BLaER1 (cell line): ENCODE measurements at regions not wholly inside any gene's neighbourhood (a gene's known extent, or its start where the extent isn't known, plus 50 kb on each side); places are given as distances from the start of the nearest gene placed in this dataset.

Experiments used
- H3K27ac ChIP-seq: shearing (Covaris generic); formaldehyde crosslinking; 2 replicates; pipeline ENCODE4 v1.8.1; 2022
- H3K27me3 ChIP-seq: shearing (Covaris generic); formaldehyde crosslinking; 2 replicates; pipeline ENCODE4 v1.8.1; 2022
- H3K36me3 ChIP-seq: shearing (Covaris generic); formaldehyde crosslinking; 2 replicates; pipeline ENCODE4 v1.8.1; 2022
- H3K4me1 ChIP-seq: shearing (Covaris generic); formaldehyde crosslinking; 2 replicates; pipeline ENCODE4 v1.8.1; 2022
- H3K4me2 ChIP-seq: shearing (Covaris generic); formaldehyde crosslinking; 2 replicates; pipeline ENCODE4 v1.8.1; 2022
- H3K4me3 ChIP-seq: shearing (Covaris generic); formaldehyde crosslinking; 2 replicates; pipeline ENCODE4 v1.8.1; 2022
- H3K9ac ChIP-seq: shearing (Covaris generic); formaldehyde crosslinking; 2 replicates; pipeline ENCODE4 v1.8.1; 2022
- H3K9me3 ChIP-seq: shearing (Covaris generic); formaldehyde crosslinking; 2 replicates; pipeline ENCODE4 v1.8.1; 2022
- H4K20me1 ChIP-seq: shearing (Covaris generic); formaldehyde crosslinking; 2 replicates; pipeline ENCODE4 v1.8.1; 2022
- Cebpa-rat ChIP-seq: shearing (Covaris generic); IDR thresholded peaks from 2 replicates; pipeline ENCODE4 v1.8.1; 2022

DNA sequence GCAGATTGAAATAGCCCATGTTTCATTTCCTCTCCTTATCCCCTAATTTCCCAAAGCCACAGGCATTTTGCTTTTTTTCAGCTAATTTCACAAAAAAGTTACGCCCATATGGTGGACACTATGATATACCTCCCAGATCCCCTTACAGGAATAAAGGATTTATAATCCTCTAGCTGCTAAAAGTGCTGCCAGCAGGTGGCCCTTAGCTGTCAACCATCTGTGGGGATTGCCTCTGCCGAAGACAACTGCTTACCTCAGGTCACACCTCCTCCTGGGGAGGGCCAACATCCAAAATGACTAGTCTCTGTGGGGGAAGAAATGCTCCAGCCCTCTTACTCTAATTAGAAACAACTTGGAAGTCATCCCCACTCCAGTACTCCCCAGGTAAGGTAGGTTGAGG lies 61.0 kb upstream of the EPB41L3 start:
- H3K4me2 ChIP-seq = no peak overlapping the region
- H3K9me3 ChIP-seq = no peaks in the 10 kb centered on the region
- H3K4me3 ChIP-seq = no peak overlapping the region
- H4K20me1 ChIP-seq = no peaks in the 10 kb centered on the region
- H3K27me3 ChIP-seq = no peaks in the 10 kb centered on the region
- no peak for TF ChIP-seq Cebpa-rat
- no peak overlapping the region for H3K9ac ChIP-seq
- H3K36me3 ChIP-seq = no peaks in the 10 kb centered on the region
- no peak overlapping the region for H3K27ac ChIP-seq
- H3K4me1 ChIP-seq = peaks cover 7% of the 10 kb centered on the region; the same call in 1 of the 2 replicates

GRCh38 chr18:5603153-5603552 lies 59.4 kb upstream of the EPB41L3 start:
- Histone ChIP-seq H3K36me3 (no peaks in the 10 kb centered on the region), H3K9me3 (no peaks in the 10 kb centered on the region), H3K4me3 (no peak overlapping the region), H3K27ac (no peak overlapping the region), H3K4me2 (no peak overlapping the region), H3K27me3 (no peaks in the 10 kb centered on the region), H4K20me1 (no peaks in the 10 kb centered on the region), H3K4me1 (peaks cover 3% of the 10 kb centered on the region; the same call in 1 of the 2 replicates), H3K9ac (no peak overlapping the region)
- TF ChIP-seq Cebpa-rat = no peak

DNA sequence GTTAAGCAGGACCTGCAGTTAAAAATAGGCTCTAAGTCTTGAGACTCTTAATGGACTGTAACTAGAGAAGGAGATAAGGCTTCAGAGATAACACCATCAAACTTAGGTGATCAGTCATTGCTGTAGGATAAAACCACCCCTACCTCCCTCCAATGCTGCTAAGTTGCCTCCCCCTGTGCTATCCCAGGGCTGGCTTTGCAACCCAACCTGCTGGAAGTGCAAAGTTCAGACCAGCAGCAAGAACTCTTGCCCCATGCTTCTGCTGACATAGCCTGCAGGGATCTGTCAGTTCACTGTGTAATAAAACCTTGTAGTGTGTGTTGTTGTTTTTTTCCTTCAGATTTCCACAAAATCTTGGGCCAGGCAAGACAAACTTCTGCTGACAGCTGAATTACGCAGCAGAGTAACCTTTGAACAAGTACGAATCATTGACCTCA lies 57.4 kb upstream of the EPB41L3 start:
- Histone ChIP-seq H3K27me3 (no peaks in the 10 kb centered on the region), H3K4me2 (no peak overlapping the region), H3K9me3 (no peaks in the 10 kb centered on the region), H4K20me1 (no peaks in the 10 kb centered on the region), H3K9ac (no peak overlapping the region), H3K27ac (no peak overlapping the region), H3K36me3 (no peaks in the 10 kb centered on the region), H3K4me3 (no peak overlapping the region), H3K4me1 (no peaks in the 10 kb centered on the region)
- no peak for TF ChIP-seq Cebpa-rat

GRCh38 chr18:5600378-5601071 lies 56.7 kb upstream of the EPB41L3 start:
- Histone ChIP-seq H3K36me3 (no peaks in the 10 kb centered on the region), H3K27ac (no peak overlapping the region), H3K4me1 (no peaks in the 10 kb centered on the region), H3K27me3 (no peaks in the 10 kb centered on the region), H3K4me2 (no peak overlapping the region), H3K9me3 (no peaks in the 10 kb centered on the region), H3K4me3 (no peak overlapping the region), H4K20me1 (no peaks in the 10 kb centered on the region), H3K9ac (no peak overlapping the region)
- no peak for TF ChIP-seq Cebpa-rat

DNA sequence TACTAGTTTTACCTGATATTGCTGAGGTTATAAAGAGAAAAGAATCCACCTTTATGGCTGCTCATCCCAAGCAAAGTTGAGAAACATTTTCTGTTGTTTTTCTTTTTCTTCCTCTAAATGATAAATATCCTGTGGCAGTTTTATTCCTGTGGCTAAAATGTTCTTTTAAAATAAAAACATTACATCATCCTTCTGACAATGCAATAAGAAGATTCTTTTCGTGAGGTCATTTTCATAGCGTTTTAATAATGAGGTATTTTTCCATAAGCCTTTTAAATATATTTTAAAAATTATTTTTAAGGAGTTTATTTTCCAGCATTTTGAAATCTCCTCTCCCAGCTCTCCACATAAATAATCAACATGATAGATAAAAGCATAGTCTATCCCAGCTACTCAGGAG lies 52.8 kb upstream of the EPB41L3 start:
- Histone ChIP-seq H3K27ac (no peak overlapping the region), H3K27me3 (no peaks in the 10 kb centered on the region), H4K20me1 (no peaks in the 10 kb centered on the region), H3K4me3 (no peak overlapping the region), H3K36me3 (no peaks in the 10 kb centered on the region), H3K4me1 (no peaks in the 10 kb centered on the region), H3K4me2 (no peak overlapping the region), H3K9me3 (peaks cover 17% of the 10 kb centered on the region; the same call in 1 of the 2 replicates), H3K9ac (no peak overlapping the region)
- no peak for TF ChIP-seq Cebpa-rat
